Testis (tissue), 2 donors: ENCODE measurements at regions not wholly inside any gene's neighbourhood (a gene's known extent, or its start where the extent isn't known, plus 50 kb on each side); places are given as distances from the start of the nearest gene placed in this dataset.
"Not testable (repeated sequence)": the region's sequence is repeated elsewhere in the genome, so short reads cannot be mapped to it uniquely, and the experiment has no call there.

Experiments
- DNase-seq: peaks from one replicate; pipeline ENCODE4 v3.0.0-alpha.2; 2019
- H3K27ac ChIP-seq, 2 donors: fragments of 200-600 bp; sonication (generic); one replicate each; pipeline ENCODE4 v1.5.1; 2019
- H3K27me3 ChIP-seq: fragments of 200-600 bp; sonication (generic); one replicate; pipeline ENCODE4 v1.5.1; 2019
- H3K36me3 ChIP-seq: fragments of 200-600 bp; sonication (generic); one replicate; pipeline ENCODE4 v1.5.1; 2017; ENCODE audit warnings: low read depth; ENCODE audit errors: missing control alignments
- H3K4me1 ChIP-seq: fragments of 200-600 bp; sonication (generic); one replicate; pipeline ENCODE4 v1.5.1; 2019
- H3K4me3 ChIP-seq, 2 donors: fragments of 200-600 bp; sonication (generic); one replicate each; pipeline ENCODE4 v1.5.1; 2017 to 2019
- H3K9me3 ChIP-seq: fragments of 200-600 bp; sonication (generic); one replicate; pipeline ENCODE4 v1.5.1; 2017
- POLR2A ChIP-seq: fragments of 450-650 bp; IDR thresholded peaks from one replicate; pipeline ENCODE4 v1.6.1; 2017; ENCODE audit warnings: antibody characterized with exemption, mild to moderate bottlenecking, moderate library complexity
- WGBS, 2 donors: methylation state at CpG; one replicate each; pipeline ENCODE4 v1.1.5; 2018; 5-methylcytosine and 5-hydroxymethylcytosine counted together
- intact Hi-C: fragments of 100-400 bp; cut with DNase I; formaldehyde crosslinking; loops from one replicate; pipeline ENCODE4 v1.15.1; 2023; ENCODE audit warnings: low total_unique reads
- TF ChIP-seq, protein P1 (sequence below), 3 experiments: fragments of 450-650 bp in 2 of 3; fragments of 200-600 bp in 1 of 3; sonication (generic) in 1 of 3; IDR thresholded peaks; one replicate each; pipeline ENCODE4 v1.5.1; 2016 to 2019; ENCODE audit warnings: antibody characterized with exemption in 3 of 3, mild to moderate bottlenecking in 2 of 3, moderate library complexity in 1 of 3

DNA sequence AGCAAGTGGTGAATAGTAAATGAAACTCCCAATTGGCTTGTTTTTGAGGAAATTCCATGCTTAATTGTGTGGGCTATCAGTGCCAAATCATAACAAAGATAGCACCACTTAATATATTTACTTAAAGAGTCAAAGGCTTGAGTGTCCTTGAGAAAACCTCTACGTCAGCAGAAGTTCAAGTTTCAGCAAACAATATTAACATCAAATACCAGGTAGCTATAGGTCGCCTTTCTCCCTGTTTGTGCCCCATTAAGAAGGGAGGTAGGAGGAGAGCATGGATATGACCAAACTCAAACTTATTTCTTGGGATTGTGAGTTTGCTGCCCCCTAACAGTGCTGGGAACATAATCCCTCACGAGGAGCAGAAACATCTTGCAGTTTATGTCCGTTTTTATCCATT, 105.6 kb upstream of the SYN3 start:
- Histone ChIP-seq H3K4me3 (no peak overlapping the region), H3K9me3 (no peaks in the 10 kb centered on the region), H3K36me3 (no peaks in the 10 kb centered on the region), H3K27ac (no peak overlapping the region), H3K4me1 (no peaks in the 10 kb centered on the region), H3K27me3 (no peaks in the 10 kb centered on the region)
- WGBS, 2 donors = 32 to 40% methylated on average over 4 of the region's 4 CpGs
- no peak for DNase-seq
- intact Hi-C loops = no loop called here
- TF ChIP-seq, protein P1, sequence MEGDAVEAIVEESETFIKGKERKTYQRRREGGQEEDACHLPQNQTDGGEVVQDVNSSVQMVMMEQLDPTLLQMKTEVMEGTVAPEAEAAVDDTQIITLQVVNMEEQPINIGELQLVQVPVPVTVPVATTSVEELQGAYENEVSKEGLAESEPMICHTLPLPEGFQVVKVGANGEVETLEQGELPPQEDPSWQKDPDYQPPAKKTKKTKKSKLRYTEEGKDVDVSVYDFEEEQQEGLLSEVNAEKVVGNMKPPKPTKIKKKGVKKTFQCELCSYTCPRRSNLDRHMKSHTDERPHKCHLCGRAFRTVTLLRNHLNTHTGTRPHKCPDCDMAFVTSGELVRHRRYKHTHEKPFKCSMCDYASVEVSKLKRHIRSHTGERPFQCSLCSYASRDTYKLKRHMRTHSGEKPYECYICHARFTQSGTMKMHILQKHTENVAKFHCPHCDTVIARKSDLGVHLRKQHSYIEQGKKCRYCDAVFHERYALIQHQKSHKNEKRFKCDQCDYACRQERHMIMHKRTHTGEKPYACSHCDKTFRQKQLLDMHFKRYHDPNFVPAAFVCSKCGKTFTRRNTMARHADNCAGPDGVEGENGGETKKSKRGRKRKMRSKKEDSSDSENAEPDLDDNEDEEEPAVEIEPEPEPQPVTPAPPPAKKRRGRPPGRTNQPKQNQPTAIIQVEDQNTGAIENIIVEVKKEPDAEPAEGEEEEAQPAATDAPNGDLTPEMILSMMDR (IDR thresholded peaks at IDR 0.05) = no peak
- no peak for TF ChIP-seq POLR2A

DNA sequence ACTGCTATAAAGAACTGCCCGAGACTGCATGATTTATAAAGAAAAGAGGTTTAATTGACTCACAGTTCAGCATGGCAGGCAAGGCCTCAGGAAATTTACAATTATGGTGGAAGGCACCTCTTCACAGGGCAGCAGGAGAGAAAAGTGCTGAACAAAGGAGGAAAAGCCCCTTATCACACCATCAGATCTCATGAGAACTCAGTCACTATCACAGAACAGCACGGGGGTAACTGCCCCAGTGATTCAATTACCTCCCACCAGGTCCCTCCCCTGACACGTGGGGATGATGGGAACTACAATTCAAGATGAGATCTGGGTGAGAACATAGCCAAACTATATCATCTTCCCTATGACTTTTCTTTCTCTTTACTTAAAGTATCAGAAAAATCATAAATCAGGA, 104.0 kb upstream of the SYN3 start:
- Histone ChIP-seq H3K27ac (no peak overlapping the region), H3K9me3 (no peaks in the 10 kb centered on the region), H3K4me3 (no peak overlapping the region), H3K36me3 (no peaks in the 10 kb centered on the region), H3K27me3 (no peaks in the 10 kb centered on the region), H3K4me1 (no peaks in the 10 kb centered on the region)
- DNase-seq = no peak
- 28 to 29% methylated on average over 3 of the region's 3 CpGs for WGBS, 2 donors
- intact Hi-C loops = no loop called here
- no peak for TF ChIP-seq POLR2A
- TF ChIP-seq, protein P1 (IDR thresholded peaks at IDR 0.05) = no peak

DNA sequence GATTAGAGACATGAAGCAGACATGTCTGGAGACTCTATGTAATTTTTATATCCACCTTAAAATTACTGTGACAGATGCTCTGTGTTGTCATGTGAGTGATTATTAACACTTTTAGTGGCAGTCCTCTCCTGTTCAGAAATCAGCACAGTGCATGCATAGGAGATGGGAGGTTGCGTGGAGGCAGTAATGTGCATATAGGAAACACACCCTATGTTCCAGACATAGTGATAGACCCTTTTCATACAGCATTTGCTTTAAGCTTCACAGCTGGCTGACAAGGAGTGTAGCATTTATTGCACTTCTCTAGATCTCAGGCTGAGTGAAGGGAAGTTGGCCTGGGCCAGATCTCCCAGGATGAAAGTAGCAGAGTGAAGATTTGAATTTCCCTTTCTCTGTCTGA, 102.3 kb upstream of the SYN3 start:
- DNase-seq = no peak
- H3K9me3 ChIP-seq = no peaks in the 10 kb centered on the region

DNA sequence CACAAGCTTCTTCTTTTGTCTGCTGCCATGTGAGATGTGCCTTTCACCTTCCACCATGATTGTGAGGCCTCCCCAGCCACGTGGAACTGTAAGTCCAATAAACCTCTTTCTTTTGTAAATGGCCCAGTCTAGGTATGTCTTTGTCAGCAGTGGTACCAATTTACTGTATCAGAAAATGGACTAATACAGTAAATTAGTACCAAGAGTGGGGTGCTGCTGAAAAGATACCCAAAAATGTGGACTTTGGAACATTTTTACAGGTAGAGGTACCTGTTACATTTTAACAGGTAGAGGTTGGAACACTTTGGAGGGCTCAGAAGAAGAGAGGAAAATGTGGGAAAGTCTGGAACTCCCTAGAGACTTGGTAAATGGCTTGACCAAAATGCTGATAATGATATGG, 96.8 kb upstream of the SYN3 start:
- intact Hi-C loops, H3K4me1 ChIP-seq, H3K36me3 ChIP-seq, H3K27me3 ChIP-seq, H3K9me3 ChIP-seq, H3K4me3 ChIP-seq, DNase-seq, H3K27ac ChIP-seq: not testable (repeated sequence)
- WGBS, 2 donors = 52 to 59% methylated on average over 1 of the region's 1 CpG

More for the DNA sequence above, 102.3 kb upstream of the SYN3 start:
- Histone ChIP-seq H3K4me1 (no peaks in the 10 kb centered on the region), H3K27me3 (no peaks in the 10 kb centered on the region), H3K4me3 (no peak overlapping the region), H3K36me3 (no peaks in the 10 kb centered on the region), H3K27ac (no peak overlapping the region)
- TF ChIP-seq, protein P1 (IDR thresholded peaks at IDR 0.05) = no peak
- TF ChIP-seq POLR2A = no peak
- 90 to 94% methylated on average over 1 of the region's 1 CpG for WGBS, 2 donors
- intact Hi-C loops = no loop called here

DNA sequence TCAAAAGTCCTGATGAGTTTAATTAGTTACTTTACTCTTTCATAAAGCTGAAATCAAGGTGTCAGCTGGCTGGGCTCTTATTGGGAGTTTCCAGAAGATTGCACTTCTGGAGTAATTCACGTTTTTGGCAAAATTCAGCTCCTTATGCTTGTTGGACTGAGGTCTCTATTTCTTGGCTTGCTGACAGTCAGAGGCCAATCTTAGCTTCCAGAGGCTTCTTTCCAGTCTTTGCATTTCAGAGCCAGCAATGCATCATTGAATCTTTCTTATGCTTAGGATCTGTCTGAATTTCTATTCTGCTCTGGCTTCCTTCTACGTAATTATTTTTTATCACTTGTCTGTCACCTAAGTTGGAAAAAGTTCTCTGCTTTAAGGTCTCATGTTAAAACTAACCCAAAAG, 91.4 kb upstream of the SYN3 start:
- no peak overlapping the region for H3K27ac ChIP-seq
- WGBS, 2 donors = 66 to 69% methylated on average over 2 of the region's 2 CpGs
- no peaks in the 10 kb centered on the region for H3K4me1 ChIP-seq
- H3K4me3 ChIP-seq = no peak overlapping the region
- no peaks in the 10 kb centered on the region for H3K36me3 ChIP-seq
- no peak for DNase-seq
- H3K27me3 ChIP-seq = no peaks in the 10 kb centered on the region
- no peak for TF ChIP-seq POLR2A
- TF ChIP-seq, protein P1 (IDR thresholded peaks at IDR 0.05) = no peak
- H3K9me3 ChIP-seq = no peaks in the 10 kb centered on the region
- intact Hi-C loops = no loop called here
